CD4-positive, alpha-beta T cell (primary cell): ENCODE measurements at regions not wholly inside any gene's neighbourhood (a gene's known extent, or its start where the extent isn't known, plus 50 kb on each side); places are given as distances from the start of the nearest gene placed in this dataset.

Experiments used
- ATAC-seq: fragments of 200-7000 bp; cut with Tn5 transposase; one replicate; pipeline ENCODE4 v1.10.0; 2022; ENCODE audit warnings: mild to moderate bottlenecking; ENCODE audit not compliant: poor library complexity
- CTCF ChIA-PET: fragments of 350-600 bp; sonication (Branson Sonifier 250); formaldehyde crosslinking; loops from one replicate; lab custom pipeline; 2021; ENCODE audit warnings: antibody characterized with exemption, inconsistent platforms; lab: Charles Lee
- POLR2A ChIA-PET: fragments of 350-600 bp; sonication (Branson Sonifier 250); formaldehyde crosslinking; loops from one replicate; lab custom pipeline; 2021; ENCODE audit warnings: antibody characterized with exemption, inconsistent platforms; lab: Charles Lee
- DNase-seq, 14 experiments: peaks; one replicate each; pipeline ENCODE4 v3.0.0-alpha.2; 2013 to 2020; ENCODE audit warnings: mixed read lengths in 2 of 14
- H3K27ac ChIP-seq, 2 donors: one replicate each; pipeline versions ENCODE4 v1.5.1 to v1.7.0; 2013; ENCODE audit warnings: low read length in 2 of 2, low read depth in 1 of 2, mild to moderate bottlenecking in 1 of 2
- H3K27me3 ChIP-seq, 2 experiments: 1 replicate in 1 of 2; 2 replicates in 1 of 2; pipeline versions ENCODE4 v1.6.1 to v1.7.0; 2013; ENCODE audit warnings: low read length in 2 of 2, control low read depth in 1 of 2, mild to moderate bottlenecking in 1 of 2, moderate library complexity in 1 of 2; ENCODE audit not compliant: insufficient read depth in 2 of 2, control insufficient read depth in 1 of 2
- H3K36me3 ChIP-seq: one replicate; pipeline ENCODE4 v1.6.1; 2013; ENCODE audit warnings: low read length, control low read depth; ENCODE audit not compliant: insufficient read depth
- H3K4me1 ChIP-seq: one replicate; pipeline ENCODE4 v1.6.1; 2013; ENCODE audit warnings: low read length, control low read depth; ENCODE audit not compliant: insufficient read depth
- H3K4me3 ChIP-seq: one replicate; pipeline ENCODE4 v1.5.1; 2013; ENCODE audit warnings: mild to moderate bottlenecking, low read length, moderate library complexity
- H3K9me3 ChIP-seq, 2 experiments: 1 replicate in 1 of 2; 2 replicates in 1 of 2; pipeline versions ENCODE4 v1.6.1 to v1.7.0; 2013; ENCODE audit warnings: low read length in 2 of 2, mild to moderate bottlenecking in 2 of 2, control low read depth in 1 of 2, moderate library complexity in 1 of 2; ENCODE audit not compliant: control insufficient read depth in 1 of 2, insufficient read depth in 1 of 2
- H3K27ac Mint-ChIP-seq: one replicate; pipeline ENCODE4 v1.8.0; 2020; ENCODE audit warnings: mixed read lengths
- H3K27me3 Mint-ChIP-seq: one replicate; pipeline ENCODE4 v1.8.0; 2021; ENCODE audit warnings: mixed read lengths
- H3K36me3 Mint-ChIP-seq: one replicate; pipeline ENCODE4 v1.8.0; 2021; ENCODE audit warnings: low read depth, mixed read lengths
- H3K4me1 Mint-ChIP-seq: one replicate; pipeline ENCODE4 v1.8.0; 2021; ENCODE audit warnings: low read depth, mixed read lengths
- H3K4me3 Mint-ChIP-seq: one replicate; pipeline ENCODE4 v1.8.0; 2020; ENCODE audit warnings: mild to moderate bottlenecking, mixed read lengths
- H3K9me3 Mint-ChIP-seq: one replicate; pipeline ENCODE4 v1.8.0; 2020; ENCODE audit warnings: mixed read lengths
- CTCF ChIP-seq: fragments of 200-600 bp; IDR thresholded peaks from one replicate; pipeline ENCODE4 v1.8.0; 2022; ENCODE audit warnings: antibody characterized with exemption, mild to moderate bottlenecking
- intact Hi-C, 2 experiments: fragments of 100-400 bp; cut with DNase I in 1 of 2; cut with micrococcal nuclease in 1 of 2; formaldehyde crosslinking; loops; one replicate each; pipeline versions ENCODE4 v1.15.1 to v1.9.0; 2023 to 2025; cut with DNase I, micrococcal nuclease

- intact Hi-C loops: no loop called here
- ChIA-PET POLR2A (no interaction called here), CTCF (no interaction called here)
- Mint-ChIP-seq H3K4me3 (no peak overlapping the region), H3K27me3 (no peaks in the 10 kb centered on the region), H3K4me1 (no peaks in the 10 kb centered on the region), H3K27ac (no peak overlapping the region), H3K36me3 (no peaks in the 10 kb centered on the region), H3K9me3 (peaks cover 4% of the 10 kb centered on the region)
- TF ChIP-seq CTCF: no peak
- ATAC-seq (no peak), DNase-seq (no peak)
- Histone ChIP-seq H3K9me3 (no peaks in the 10 kb centered on the region), H3K27me3 (no peaks in the 10 kb centered on the region), H3K4me1 (no peaks in the 10 kb centered on the region), H3K27ac (no peak overlapping the region), H3K36me3 (no peaks in the 10 kb centered on the region), H3K4me3 (no peak overlapping the region)
Observed at GRCh38 chr5:167633114-167633513, 658.3 kb upstream of the WWC1 start.

- no peak overlapping the region for H3K27ac ChIP-seq
- Mint-ChIP-seq H3K27ac (no peak overlapping the region), H3K36me3 (no peaks in the 10 kb centered on the region), H3K4me1 (no peaks in the 10 kb centered on the region), H3K4me3 (no peak overlapping the region), H3K9me3 (peaks cover 4% of the 10 kb centered on the region), H3K27me3 (no peaks in the 10 kb centered on the region)
- no peaks in the 10 kb centered on the region for H3K27me3 ChIP-seq
- no peak overlapping the region for H3K4me3 ChIP-seq
- no peak for ATAC-seq
- no peaks in the 10 kb centered on the region for H3K9me3 ChIP-seq
- POLR2A ChIA-PET: no interaction called here
- intact Hi-C loops: no loop called here
- CTCF ChIA-PET: no interaction called here
- no peak for DNase-seq
- H3K4me1 ChIP-seq: no peaks in the 10 kb centered on the region
- TF ChIP-seq CTCF: no peak
- H3K36me3 ChIP-seq: no peaks in the 10 kb centered on the region
Observed at GRCh38 chr5:167633931-167634341, 657.5 kb upstream of the WWC1 start.

GRCh38 chr5:167634432-167634831, 657.0 kb upstream of the WWC1 start:
- CTCF ChIA-PET: interaction anchor here (0.7 kb wide), 1 partner anchor 227 kb away, joined by 3 read pairs; no protein-coding TSS in a partner anchor
- DNase-seq: no peak
- no peak for ATAC-seq
- Histone ChIP-seq H3K27ac (no peak overlapping the region), H3K9me3 (no peaks in the 10 kb centered on the region), H3K27me3 (no peaks in the 10 kb centered on the region), H3K4me3 (no peak overlapping the region), H3K36me3 (no peaks in the 10 kb centered on the region), H3K4me1 (no peaks in the 10 kb centered on the region)
- H3K36me3 Mint-ChIP-seq: no peaks in the 10 kb centered on the region
- no peak overlapping the region for H3K4me3 Mint-ChIP-seq
- no peaks in the 10 kb centered on the region for H3K27me3 Mint-ChIP-seq
- TF ChIP-seq CTCF: no peak
- POLR2A ChIA-PET: no interaction called here
- no peaks in the 10 kb centered on the region for H3K4me1 Mint-ChIP-seq
- H3K27ac Mint-ChIP-seq: no peak overlapping the region
- intact Hi-C loops: no loop called here
- H3K9me3 Mint-ChIP-seq: peaks cover 4% of the 10 kb centered on the region
